IMR-90 (cell line): ENCODE measurements at regions not wholly inside any gene's neighbourhood (a gene's known extent, or its start where the extent isn't known, plus 50 kb on each side); places are given as distances from the start of the nearest gene placed in this dataset.

Experiments
- ATAC-seq: fragments of 200-7000 bp; cut with Tn5 transposase; 2 replicates; pipeline ENCODE4 v1.9.1; 2020; ENCODE audit warnings: low read depth, mild to moderate bottlenecking, moderate library complexity
- BruUV-seq: library from RNA; stranded (reverse); fragments of 400-500 nt; replicated peaks from 2 replicates; lab custom pipeline; 2021; lab: Mats Ljungman, UMichigan
- CTCF ChIA-PET: fragments of 300-600 bp; formaldehyde crosslinking; extraction: SDS; loops from one replicate; lab custom pipeline; 2021; ENCODE audit warnings: antibody characterized with exemption; lab: Yijun Ruan, JAX
- POLR2A ChIA-PET: fragments of 300-600 bp; sonication (Branson Sonifier 250); formaldehyde crosslinking; loops from one replicate; lab custom pipeline; 2022; ENCODE audit warnings: antibody characterized with exemption; ENCODE audit not compliant: unreplicated experiment; lab: Charles Lee
- DNase-seq: peaks from one replicate; pipeline ENCODE4 v3.0.0; 2013
- H2AFZ ChIP-seq: replicated peaks from 2 replicates; pipeline ENCODE3; 2013; ENCODE audit warnings: low read length, mild to moderate bottlenecking; ENCODE audit not compliant: poor library complexity
- H2AK5ac ChIP-seq: 2 replicates; pipeline ENCODE4 v1.6.1; 2013; ENCODE audit warnings: low read depth, low read length, inconsistent platforms
- H2AK9ac ChIP-seq: replicated peaks from 2 replicates; pipeline ENCODE3; 2013; ENCODE audit warnings: mild to moderate bottlenecking, low read depth, low read length, moderate library complexity; ENCODE audit not compliant: poor library complexity
- H2BK120ac ChIP-seq: 2 replicates; pipeline ENCODE4 v1.6.1; 2013; ENCODE audit warnings: low read depth, low read length, inconsistent platforms
- H2BK15ac ChIP-seq: 3 replicates; pipeline ENCODE4 v1.6.1; 2013; ENCODE audit warnings: low read depth, low read length, inconsistent platforms
- H2BK20ac ChIP-seq: 2 replicates; pipeline ENCODE4 v1.6.1; 2013; ENCODE audit warnings: low read depth, mild to moderate bottlenecking, inconsistent platforms, low read length, moderate library complexity
- H2BK5ac ChIP-seq: 2 replicates; pipeline ENCODE4 v1.6.1; 2013; ENCODE audit warnings: mild to moderate bottlenecking, low read depth, low read length, inconsistent platforms; ENCODE audit not compliant: poor library complexity, severe bottlenecking
- H3K14ac ChIP-seq: replicated peaks from 2 replicates; pipeline ENCODE4 v1.6.1; 2013; ENCODE audit warnings: low read depth, low read length, inconsistent platforms
- H3K18ac ChIP-seq: 2 replicates; pipeline ENCODE4 v1.6.1; 2013; ENCODE audit warnings: low read depth, low read length, control low read depth
- H3K23ac ChIP-seq: 2 replicates; pipeline ENCODE4 v1.6.1; 2013; ENCODE audit warnings: low read depth, low read length, inconsistent platforms
- H3K27ac ChIP-seq: 2 replicates; pipeline ENCODE4 v1.5.1; 2013; ENCODE audit warnings: mild to moderate bottlenecking, control low read depth, low read length; ENCODE audit not compliant: insufficient read depth
- H3K27me3 ChIP-seq: 2 replicates; pipeline ENCODE4 v1.6.1; 2013; ENCODE audit warnings: low read length; ENCODE audit not compliant: control insufficient read depth, insufficient read depth
- H3K36me3 ChIP-seq: 2 replicates; pipeline ENCODE4 v1.6.1; 2013; ENCODE audit warnings: low read length, mixed read lengths; ENCODE audit not compliant: control insufficient read depth, insufficient read depth
- H3K4ac ChIP-seq: 2 replicates; pipeline ENCODE4 v1.6.1; 2013; ENCODE audit warnings: low read depth, low read length, inconsistent platforms
- H3K4me1 ChIP-seq: 2 replicates; pipeline ENCODE4 v1.6.1; 2013; ENCODE audit warnings: low read length, mixed read lengths; ENCODE audit not compliant: control insufficient read depth, insufficient read depth
- H3K4me2 ChIP-seq: 2 replicates; pipeline ENCODE4 v1.6.1; 2013; ENCODE audit warnings: low read depth, mild to moderate bottlenecking, control low read depth, low read length, moderate library complexity
- H3K4me3 ChIP-seq: 2 replicates; pipeline ENCODE4 v1.5.1; 2013; ENCODE audit warnings: low read depth, mild to moderate bottlenecking, control low read depth, low read length, moderate library complexity; ENCODE audit not compliant: insufficient read depth
- H3K56ac ChIP-seq: 2 replicates; pipeline ENCODE4 v1.6.1; 2013; ENCODE audit warnings: low read length, inconsistent platforms; ENCODE audit not compliant: insufficient read depth; ENCODE audit errors: extremely low read depth
- H3K79me1 ChIP-seq, 2 experiments: 2 replicates each; pipeline ENCODE4 v1.6.1; 2013; ENCODE audit warnings: low read length in 2 of 2, inconsistent platforms in 1 of 2, low read depth in 1 of 2
- H3K9ac ChIP-seq: 2 replicates; pipeline ENCODE4 v1.6.1; 2013; ENCODE audit warnings: low read depth, low read length, control low read depth
- H3K9me1 ChIP-seq: 2 replicates; pipeline ENCODE4 v1.6.1; 2013; ENCODE audit warnings: low read length, inconsistent platforms; ENCODE audit not compliant: insufficient read depth
- H3K9me3 ChIP-seq: 2 replicates; pipeline ENCODE4 v1.6.1; 2013; ENCODE audit warnings: low read length; ENCODE audit not compliant: control insufficient read depth, insufficient read depth
- H4K20me1 ChIP-seq: 2 replicates; pipeline ENCODE4 v1.6.1; 2013; ENCODE audit warnings: low read length, inconsistent platforms; ENCODE audit not compliant: insufficient read depth
- H4K5ac ChIP-seq: 2 replicates; pipeline ENCODE4 v1.6.1; 2013; ENCODE audit warnings: mild to moderate bottlenecking, low read depth, low read length, control low read depth
- H4K8ac ChIP-seq, 2 experiments: 2 replicates each; pipeline ENCODE4 v1.6.1; 2013; ENCODE audit warnings: low read depth in 2 of 2, low read length in 2 of 2, control low read depth in 1 of 2, inconsistent platforms in 1 of 2
- H4K91ac ChIP-seq: 2 replicates; pipeline ENCODE4 v1.6.1; 2013; ENCODE audit warnings: low read depth, low read length, inconsistent platforms; ENCODE audit not compliant: insufficient read depth
- BHLHE40 ChIP-seq: fragments of 150-350 bp; IDR thresholded peaks from 2 replicates; pipeline ENCODE4 v1.6.1; 2016; ENCODE audit warnings: mild to moderate bottlenecking, low read depth, low read length
- CEBPB ChIP-seq: IDR thresholded peaks from 2 replicates; pipeline ENCODE4 v1.6.1; 2012; ENCODE audit warnings: low read depth, low read length, improper control_type of control experiment
- CHD1 ChIP-seq: IDR thresholded peaks from 2 replicates; pipeline ENCODE4 v1.6.1; 2012; ENCODE audit warnings: low read depth, low read length, improper control_type of control experiment
- FOS ChIP-seq: fragments of 150-350 bp; IDR thresholded peaks from 2 replicates; pipeline ENCODE4 v1.6.1; 2016; ENCODE audit warnings: low read depth, low read length
- MAFK ChIP-seq: IDR thresholded peaks from 2 replicates; pipeline ENCODE4 v1.6.1; 2012; ENCODE audit warnings: low read depth, low read length, improper control_type of control experiment
- MAZ ChIP-seq: IDR thresholded peaks from 2 replicates; pipeline ENCODE4 v1.6.1; 2012; ENCODE audit warnings: low read depth, mild to moderate bottlenecking, low read length, improper control_type of control experiment, moderate library complexity, borderline replicate concordance
- MXI1 ChIP-seq: IDR thresholded peaks from 2 replicates; pipeline ENCODE4 v1.6.1; 2012; ENCODE audit warnings: low read depth, mild to moderate bottlenecking, low read length, moderate library complexity, borderline replicate concordance
- NFE2L2 ChIP-seq: fragments of 150-350 bp; IDR thresholded peaks from 2 replicates; pipeline ENCODE4 v1.6.1; 2016; ENCODE audit warnings: low read depth, mild to moderate bottlenecking, low read length
- POLR2A ChIP-seq: IDR thresholded peaks from 2 replicates; pipeline ENCODE4 v1.6.1; 2012; ENCODE audit warnings: mild to moderate bottlenecking, low read depth, low read length
- RAD21 ChIP-seq: IDR thresholded peaks from 2 replicates; pipeline ENCODE4 v1.6.1; 2012; ENCODE audit warnings: low read length, improper control_type of control experiment
- RCOR1 ChIP-seq: IDR thresholded peaks from 2 replicates; pipeline ENCODE4 v1.6.1; 2012; ENCODE audit warnings: mild to moderate bottlenecking, low read length, improper control_type of control experiment; ENCODE audit not compliant: insufficient replicate concordance
- RFX5 ChIP-seq: IDR thresholded peaks from 2 replicates; pipeline ENCODE4 v1.8.0; 2012; ENCODE audit warnings: low read depth, mild to moderate bottlenecking, low read length, moderate library complexity
- SMC3 ChIP-seq: fragments of 150-350 bp; IDR thresholded peaks from 2 replicates; pipeline ENCODE4 v1.6.1; 2016; ENCODE audit warnings: low read depth, mild to moderate bottlenecking, antibody characterized with exemption, low read length, moderate library complexity
- WGBS, 2 experiments: methylation state at CpG; one replicate each; pipeline versions ENCODE4 v1.1.5 to v1.1.7; 2013; ENCODE audit warnings: missing lambda C conversion rate in 2 of 2; ENCODE audit not compliant: insufficient read length in 1 of 2; ENCODE audit errors: extremely low coverage in 2 of 2; 5-methylcytosine and 5-hydroxymethylcytosine counted together
- dilution Hi-C: fragments of 300-500 bp; cut with HindIII; formaldehyde crosslinking; loops from one replicate; pipeline ENCODE4 v1.14.3; 2018; ENCODE audit warnings: low sequenced_read_pairs; ENCODE audit not compliant: unreplicated experiment
- in situ Hi-C: fragments of 300-500 bp; cut with MboI; formaldehyde crosslinking; loops from 3 replicates; pipeline ENCODE4 v1.14.3; 2019; ENCODE audit warnings: low sequenced_read_pairs, inconsistent platforms, mixed read lengths
- intact Hi-C: fragments of 100-400 bp; cut with micrococcal nuclease; formaldehyde crosslinking; loops from 2 replicates; pipeline ENCODE4 v1.10.0; 2022
- TF ChIP-seq, protein P1 (sequence below): conservative IDR thresholded peaks from 2 replicates; pipeline ENCODE4 v1.5.1; 2012; ENCODE audit warnings: mild to moderate bottlenecking, low read depth, low read length, improper control_type of control experiment
- TF ChIP-seq, protein P2 (sequence below): fragments of 150-350 bp; IDR thresholded peaks from 2 replicates; pipeline ENCODE4 v1.6.1; 2017; ENCODE audit warnings: mild to moderate bottlenecking, antibody characterized with exemption, low read length, low read depth
- TF ChIP-seq, protein P3 (sequence below): fragments of 150-350 bp; IDR thresholded peaks from 2 replicates; pipeline ENCODE4 v1.6.1; 2016; ENCODE audit warnings: low read depth, mild to moderate bottlenecking, low read length, moderate library complexity, borderline replicate concordance

DNA sequence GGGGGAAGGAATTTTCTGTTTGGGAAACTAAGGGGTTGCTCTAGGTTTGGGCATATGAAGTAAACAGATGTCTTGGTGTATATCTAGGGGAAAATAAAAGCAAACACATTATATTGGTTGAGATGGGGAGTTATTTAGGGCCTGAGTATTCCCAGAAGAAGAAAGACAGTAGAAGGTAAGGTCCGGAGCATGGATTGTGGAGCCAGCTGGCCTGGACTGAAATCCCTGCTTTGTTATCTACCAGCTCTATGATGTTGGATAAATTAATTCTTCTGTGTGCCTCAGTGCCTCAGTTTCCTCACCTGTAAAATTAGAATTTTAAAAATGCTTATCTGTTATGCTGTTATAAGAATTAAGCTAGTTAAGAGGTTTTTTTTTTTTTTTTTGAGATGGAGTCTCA, 272.3 kb upstream of the RPS6KA3 start:
- dilution Hi-C loops: no loop called here
- H3K9me1 ChIP-seq: no peaks in the 10 kb centered on the region
- no peak overlapping the region for H3K56ac ChIP-seq
- DNase-seq: no peak
- H3K27ac ChIP-seq: no peak overlapping the region
- no peak overlapping the region for H2AK5ac ChIP-seq
- no peaks in the 10 kb centered on the region for H3K79me1 ChIP-seq
- in situ Hi-C loops: loop anchor here (10.0 to 25.0 kb wide), 2 partner anchors 948 to 1196 kb away; no protein-coding TSS in a partner anchor
- no peak overlapping the region for H3K14ac ChIP-seq
- no peak overlapping the region for H2AK9ac ChIP-seq
- H3K4me3 ChIP-seq: no peak overlapping the region
- ATAC-seq: no peak
- ChIA-PET CTCF (interaction anchor here (1.1 kb wide), 1 partner anchor 9 kb away, joined by 3 read pairs; no protein-coding TSS in a partner anchor), POLR2A (no interaction called here)
- H4K5ac ChIP-seq: no peak overlapping the region
- no peak overlapping the region for H2BK20ac ChIP-seq
- H2BK15ac ChIP-seq: no peak overlapping the region
- H3K4me1 ChIP-seq: no peaks in the 10 kb centered on the region
- H4K91ac ChIP-seq: no peak overlapping the region
- no peaks in the 10 kb centered on the region for H4K20me1 ChIP-seq
- no peak overlapping the region for H3K23ac ChIP-seq
- no peak overlapping the region for H4K8ac ChIP-seq
- BruUV-seq: no TSS peak
- H3K36me3 ChIP-seq: no peaks in the 10 kb centered on the region
- no peak overlapping the region for H2BK5ac ChIP-seq
- no peak overlapping the region for H2AFZ ChIP-seq
- no CpG with 5 or more reads among the region's 1 CpG for WGBS, 2 experiments
- H2BK120ac ChIP-seq: no peak overlapping the region
- peaks cover 9% of the 10 kb centered on the region for H3K9me3 ChIP-seq
- intact Hi-C loops: loop anchor here (10.0 kb wide), 2 partner anchors 836 to 1296 kb away; partner anchors contain the start of genes CNKSR2 and MBTPS2
- H3K27me3 ChIP-seq: peaks cover 4% of the 10 kb centered on the region
- no peak for TF ChIP-seq MAZ
- TF ChIP-seq FOS: no peak
- no peak for TF ChIP-seq SMC3
- TF ChIP-seq POLR2A: no peak
- TF ChIP-seq RCOR1: no peak
- TF ChIP-seq RFX5: no peak
- TF ChIP-seq, protein P1, sequence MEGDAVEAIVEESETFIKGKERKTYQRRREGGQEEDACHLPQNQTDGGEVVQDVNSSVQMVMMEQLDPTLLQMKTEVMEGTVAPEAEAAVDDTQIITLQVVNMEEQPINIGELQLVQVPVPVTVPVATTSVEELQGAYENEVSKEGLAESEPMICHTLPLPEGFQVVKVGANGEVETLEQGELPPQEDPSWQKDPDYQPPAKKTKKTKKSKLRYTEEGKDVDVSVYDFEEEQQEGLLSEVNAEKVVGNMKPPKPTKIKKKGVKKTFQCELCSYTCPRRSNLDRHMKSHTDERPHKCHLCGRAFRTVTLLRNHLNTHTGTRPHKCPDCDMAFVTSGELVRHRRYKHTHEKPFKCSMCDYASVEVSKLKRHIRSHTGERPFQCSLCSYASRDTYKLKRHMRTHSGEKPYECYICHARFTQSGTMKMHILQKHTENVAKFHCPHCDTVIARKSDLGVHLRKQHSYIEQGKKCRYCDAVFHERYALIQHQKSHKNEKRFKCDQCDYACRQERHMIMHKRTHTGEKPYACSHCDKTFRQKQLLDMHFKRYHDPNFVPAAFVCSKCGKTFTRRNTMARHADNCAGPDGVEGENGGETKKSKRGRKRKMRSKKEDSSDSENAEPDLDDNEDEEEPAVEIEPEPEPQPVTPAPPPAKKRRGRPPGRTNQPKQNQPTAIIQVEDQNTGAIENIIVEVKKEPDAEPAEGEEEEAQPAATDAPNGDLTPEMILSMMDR: no peak
- TF ChIP-seq CEBPB: no peak
- no peak for TF ChIP-seq NFE2L2
- no peak for TF ChIP-seq CHD1
- TF ChIP-seq, protein P2, sequence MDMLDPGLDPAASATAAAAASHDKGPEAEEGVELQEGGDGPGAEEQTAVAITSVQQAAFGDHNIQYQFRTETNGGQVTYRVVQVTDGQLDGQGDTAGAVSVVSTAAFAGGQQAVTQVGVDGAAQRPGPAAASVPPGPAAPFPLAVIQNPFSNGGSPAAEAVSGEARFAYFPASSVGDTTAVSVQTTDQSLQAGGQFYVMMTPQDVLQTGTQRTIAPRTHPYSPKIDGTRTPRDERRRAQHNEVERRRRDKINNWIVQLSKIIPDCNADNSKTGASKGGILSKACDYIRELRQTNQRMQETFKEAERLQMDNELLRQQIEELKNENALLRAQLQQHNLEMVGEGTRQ: no peak
- no peak for TF ChIP-seq MXI1
- TF ChIP-seq BHLHE40: no peak
- TF ChIP-seq, protein P3, sequence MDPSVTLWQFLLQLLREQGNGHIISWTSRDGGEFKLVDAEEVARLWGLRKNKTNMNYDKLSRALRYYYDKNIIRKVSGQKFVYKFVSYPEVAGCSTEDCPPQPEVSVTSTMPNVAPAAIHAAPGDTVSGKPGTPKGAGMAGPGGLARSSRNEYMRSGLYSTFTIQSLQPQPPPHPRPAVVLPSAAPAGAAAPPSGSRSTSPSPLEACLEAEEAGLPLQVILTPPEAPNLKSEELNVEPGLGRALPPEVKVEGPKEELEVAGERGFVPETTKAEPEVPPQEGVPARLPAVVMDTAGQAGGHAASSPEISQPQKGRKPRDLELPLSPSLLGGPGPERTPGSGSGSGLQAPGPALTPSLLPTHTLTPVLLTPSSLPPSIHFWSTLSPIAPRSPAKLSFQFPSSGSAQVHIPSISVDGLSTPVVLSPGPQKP: no peak
- no peak for TF ChIP-seq MAFK
- no peak for TF ChIP-seq RAD21
- no peak overlapping the region for H3K9ac ChIP-seq
- no peak overlapping the region for H3K18ac ChIP-seq
- no peak overlapping the region for H3K4me2 ChIP-seq
- no peak overlapping the region for H3K4ac ChIP-seq
